ENCODE measurements at regions not wholly inside any gene's neighbourhood (a gene's known extent, or its start where the extent isn't known, plus 50 kb on each side); places are given as distances from the start of the nearest gene placed in this dataset.

GRCh38 chr5:125587631-125588030 lies 835.6 kb upstream of the GRAMD2B start:
- no peak overlapping the region for H3K27ac ChIP-seq
- no peak for TF ChIP-seq CTCF (conservative IDR thresholded peaks at IDR 0.05)

- H3K27ac ChIP-seq: no peak overlapping the region
- TF ChIP-seq CTCF (conservative IDR thresholded peaks at IDR 0.05): no peak
These were observed 830.4 kb upstream of the GRAMD2B start for GRCh38 chr5:125592856-125593255.

GRCh38 chr5:125595095-125595494 lies 828.1 kb upstream of the GRAMD2B start:
- H3K27ac ChIP-seq: no peak overlapping the region
- no peak for TF ChIP-seq CTCF (conservative IDR thresholded peaks at IDR 0.05)

- H3K27ac ChIP-seq: no peak overlapping the region
- TF ChIP-seq CTCF (conservative IDR thresholded peaks at IDR 0.05): no peak
These were observed 827.4 kb upstream of the GRAMD2B start for GRCh38 chr5:125595845-125596244.

GRCh38 chr5:125597338-125597737 lies 825.9 kb upstream of the GRAMD2B start:
- no peak overlapping the region for H3K27ac ChIP-seq
- TF ChIP-seq CTCF (conservative IDR thresholded peaks at IDR 0.05): no peak

- H3K27ac ChIP-seq: no peak overlapping the region
- no peak for TF ChIP-seq CTCF (conservative IDR thresholded peaks at IDR 0.05)
These were observed 822.6 kb upstream of the GRAMD2B start for GRCh38 chr5:125600559-125600958.

- no peak for TF ChIP-seq CTCF (conservative IDR thresholded peaks at IDR 0.05)
- peak overlapping the region; percentile 55 for H3K27ac ChIP-seq
These were observed 821.0 kb upstream of the GRAMD2B start for GRCh38 chr5:125602184-125602583.

- no peak for TF ChIP-seq CTCF (conservative IDR thresholded peaks at IDR 0.05)
- peak overlapping the region; percentile 55 for H3K27ac ChIP-seq
These were observed 819.9 kb upstream of the GRAMD2B start for GRCh38 chr5:125603321-125603720.

Measured in VCaP (cell line).